HPDE6-E6E7 (cell line): ENCODE measurements at regions not wholly inside any gene's neighbourhood (a gene's known extent, or its start where the extent isn't known, plus 50 kb on each side); places are given as distances from the start of the nearest gene placed in this dataset.
"Not testable (repeated sequence)": the region's sequence is repeated elsewhere in the genome, so short reads cannot be mapped to it uniquely, and the experiment has no call there.

Experiments
- DNase-seq: peaks from one replicate; pipeline ENCODE4 v3.0.0; 2011; ENCODE audit warnings: missing footprints; ENCODE audit errors: extremely low spot score

GRCh38 chr4:91653067-91653466 is 650.7 kb upstream of the GRID2 start:
- no peak for DNase-seq

- no peak for DNase-seq
Observed at GRCh38 chr4:91681091-91681490, 622.7 kb upstream of the GRID2 start.

- DNase-seq = no peak
Observed at GRCh38 chr4:91681544-91681943, 622.2 kb upstream of the GRID2 start.

GRCh38 chr4:91684955-91685354 is 618.8 kb upstream of the GRID2 start:
- no peak for DNase-seq

- no peak for DNase-seq
Observed at GRCh38 chr4:91688413-91688812, 615.4 kb upstream of the GRID2 start.

- not testable (repeated sequence) for DNase-seq
Observed at GRCh38 chr4:91699691-91700090, 604.1 kb upstream of the GRID2 start.

GRCh38 chr4:91729851-91730250 is 573.9 kb upstream of the GRID2 start:
- DNase-seq = no peak

- no peak for DNase-seq
Observed at GRCh38 chr4:91734682-91735081, 569.1 kb upstream of the GRID2 start.

GRCh38 chr4:91738831-91739230 is 564.9 kb upstream of the GRID2 start:
- not testable (repeated sequence) for DNase-seq

- no peak for DNase-seq
Observed at GRCh38 chr4:91746551-91746950, 557.2 kb upstream of the GRID2 start.

- DNase-seq = no peak
Observed at GRCh38 chr4:91751961-91752360, 551.8 kb upstream of the GRID2 start.

- DNase-seq = no peak
Observed at GRCh38 chr4:91754716-91755115, 549.0 kb upstream of the GRID2 start.

- peak; percentile 8 for DNase-seq
Observed at GRCh38 chr4:91758487-91758886, 545.3 kb upstream of the GRID2 start.

- no peak for DNase-seq
Observed at GRCh38 chr4:91764085-91764484, 539.7 kb upstream of the GRID2 start.

- no peak for DNase-seq
Observed at GRCh38 chr4:91769912-91770311, 533.9 kb upstream of the GRID2 start.

- DNase-seq = not testable (repeated sequence)
Observed at GRCh38 chr4:91791631-91792030, 512.1 kb upstream of the GRID2 start.

GRCh38 chr4:91795947-91796346 is 507.8 kb upstream of the GRID2 start:
- no peak for DNase-seq

GRCh38 chr4:91812319-91812718 is 491.4 kb upstream of the GRID2 start:
- DNase-seq = no peak

GRCh38 chr4:91824773-91825172 is 479.0 kb upstream of the GRID2 start:
- DNase-seq = no peak

GRCh38 chr4:91826186-91826585 is 477.6 kb upstream of the GRID2 start:
- DNase-seq = peak; percentile 35

GRCh38 chr4:91827914-91828313 is 475.9 kb upstream of the GRID2 start:
- no peak for DNase-seq

GRCh38 chr4:91829531-91829930 is 474.2 kb upstream of the GRID2 start:
- no peak for DNase-seq

- no peak for DNase-seq
Observed at GRCh38 chr4:91830681-91831395, 472.9 kb upstream of the GRID2 start.

GRCh38 chr4:91837608-91838029 is 466.1 kb upstream of the GRID2 start:
- DNase-seq = no peak
